ENCODE measurements at regions not wholly inside any gene's neighbourhood (a gene's known extent, or its start where the extent isn't known, plus 50 kb on each side); places are given as distances from the start of the nearest gene placed in this dataset.

GRCh38 chr10:130372866-130373265, 236.7 kb downstream of the GLRX3 start:
- no peak for DNase-seq

- DNase-seq = no peak
Observed at GRCh38 chr10:130377986-130378540, 241.9 kb downstream of the GLRX3 start.

GRCh38 chr10:130378556-130379400, 242.6 kb downstream of the GLRX3 start:
- DNase-seq = no peak

- no peak for DNase-seq
Observed at GRCh38 chr10:130380056-130380455, 243.9 kb downstream of the GLRX3 start.

GRCh38 chr10:130382031-130382430, 245.8 kb downstream of the GLRX3 start:
- no peak for DNase-seq

- DNase-seq = no peak
Observed at GRCh38 chr10:130387936-130388580, 251.9 kb downstream of the GLRX3 start.

- no peak for DNase-seq
Observed at GRCh38 chr10:130388746-130389145, 252.6 kb downstream of the GLRX3 start.

GRCh38 chr10:130389906-130390305, 253.7 kb downstream of the GLRX3 start:
- no peak for DNase-seq

GRCh38 chr10:130392031-130392430, 255.8 kb downstream of the GLRX3 start:
- no peak for DNase-seq

GRCh38 chr10:130393342-130393741, 257.2 kb downstream of the GLRX3 start:
- no peak for DNase-seq

- DNase-seq = no peak
Observed at GRCh38 chr10:130394832-130395231, 258.6 kb downstream of the GLRX3 start.

GRCh38 chr10:130395248-130395936, 259.2 kb downstream of the GLRX3 start:
- no peak for DNase-seq

GRCh38 chr10:130396044-130396443, 259.9 kb downstream of the GLRX3 start:
- no peak for DNase-seq

- DNase-seq = no peak
Observed at GRCh38 chr10:130398090-130398994, 262.2 kb downstream of the GLRX3 start.

- DNase-seq = no peak
Observed at GRCh38 chr10:130399425-130399950, 263.3 kb downstream of the GLRX3 start.

- DNase-seq = no peak
Observed at GRCh38 chr10:130400890-130401289, 264.7 kb downstream of the GLRX3 start.

GRCh38 chr10:130401860-130402765, 265.9 kb downstream of the GLRX3 start:
- no peak for DNase-seq

- no peak for DNase-seq
Observed at GRCh38 chr10:130403153-130404075, 267.2 kb downstream of the GLRX3 start.

GRCh38 chr10:130404476-130405055, 268.4 kb downstream of the GLRX3 start:
- DNase-seq = no peak

All from DMS 273 treated with DMSO at 0.1 percent for 48 hours (cell line).